OCI-LY7 (cell line): ENCODE measurements at regions not wholly inside any gene's neighbourhood (a gene's known extent, or its start where the extent isn't known, plus 50 kb on each side); places are given as distances from the start of the nearest gene placed in this dataset. TPM values are rescaled to one million over a fixed set of nuclear protein-coding genes. Genes with fewer than 3 reads are reported as not detected.

ENCODE experiments used
- BruUV-seq: library from RNA; stranded (reverse); fragments of 400-500 nt; replicated peaks from 2 replicates; lab custom pipeline; 2021; lab: Mats Ljungman, UMichigan
- CTCF ChIA-PET: fragments of 300-600 bp; sonication (Branson Sonifier 250); formaldehyde crosslinking; loops from one replicate; lab custom pipeline; 2022; ENCODE audit warnings: antibody characterized with exemption; ENCODE audit not compliant: unreplicated experiment; lab: Charles Lee
- POLR2A ChIA-PET: fragments of 300-600 bp; sonication (Branson Sonifier 250); formaldehyde crosslinking; loops from one replicate; lab custom pipeline; 2022; ENCODE audit warnings: antibody characterized with exemption; lab: Charles Lee
- DNase-seq: peaks from one replicate; pipeline ENCODE4 v3.0.0-alpha.2; 2015; ENCODE audit warnings: low spot score
- H2AFZ ChIP-seq: fragments of 200-600 bp; sonication (generic), shearing (Covaris generic); 2 replicates; pipeline ENCODE4 v1.6.1; 2014; ENCODE audit warnings: mild to moderate bottlenecking, antibody characterized with exemption, low read length, moderate library complexity
- H3K27ac ChIP-seq: fragments of 200-600 bp; sonication (generic); 2 replicates; pipeline ENCODE4 v1.5.1; 2014; ENCODE audit warnings: mixed run types, low read depth, mild to moderate bottlenecking, moderate library complexity, low read length, inconsistent platforms; ENCODE audit not compliant: poor library complexity, severe bottlenecking
- H3K36me3 ChIP-seq: fragments of 200-600 bp; sonication (generic); 2 replicates; pipeline ENCODE4 v1.6.1; 2014; ENCODE audit warnings: mild to moderate bottlenecking, antibody characterized with exemption, low read length, moderate library complexity, mixed read lengths; ENCODE audit not compliant: insufficient read depth
- H3K4me1 ChIP-seq: fragments of 200-600 bp; sonication (generic); 2 replicates; pipeline ENCODE4 v1.5.1; 2014; ENCODE audit warnings: mild to moderate bottlenecking, low read length; ENCODE audit not compliant: insufficient read depth, poor library complexity, severe bottlenecking
- H3K4me2 ChIP-seq: fragments of 200-600 bp; sonication (generic); 2 replicates; pipeline ENCODE4 v1.6.1; 2014; ENCODE audit warnings: mild to moderate bottlenecking, low read length
- H3K4me3 ChIP-seq: fragments of 200-600 bp; sonication (generic); 2 replicates; pipeline ENCODE4 v1.5.1; 2014; ENCODE audit warnings: mild to moderate bottlenecking, low read depth, low read length; ENCODE audit not compliant: poor library complexity, severe bottlenecking
- H3K79me2 ChIP-seq: fragments of 200-600 bp; sonication (generic); 2 replicates; pipeline ENCODE4 v1.6.1; 2016; ENCODE audit warnings: low read depth, mild to moderate bottlenecking, low read length, moderate library complexity, mixed read lengths; ENCODE audit not compliant: insufficient read depth
- H3K9me2 ChIP-seq: fragments of 200-600 bp; sonication (generic); 2 replicates; pipeline ENCODE4 v1.6.1; 2016; ENCODE audit warnings: mild to moderate bottlenecking, low read length, mixed read lengths; ENCODE audit not compliant: insufficient read depth
- H3K9me3 ChIP-seq: fragments of 200-600 bp; sonication (generic); 2 replicates; pipeline ENCODE4 v1.6.1; 2014; ENCODE audit warnings: mild to moderate bottlenecking, mixed run types, low read length, mixed read lengths
- H4K20me1 ChIP-seq: fragments of 200-600 bp; sonication (generic); 2 replicates; pipeline ENCODE4 v1.6.1; 2014; ENCODE audit warnings: mild to moderate bottlenecking, antibody characterized with exemption, low read length, moderate library complexity, mixed read lengths; ENCODE audit not compliant: insufficient read depth
- CTCF ChIP-seq: fragments of 200-600 bp; sonication (generic); conservative IDR thresholded peaks from 2 replicates; pipeline ENCODE4 v1.5.1; 2014; ENCODE audit warnings: mild to moderate bottlenecking, antibody characterized with exemption, low read length, moderate library complexity, mixed read lengths
- EZH2phosphoT487 ChIP-seq: fragments of 200-600 bp; sonication (generic); IDR thresholded peaks from 2 replicates; pipeline ENCODE4 v1.6.1; 2018; ENCODE audit warnings: low read depth, borderline replicate concordance, mild to moderate bottlenecking, mixed run types, antibody characterized with exemption, low read length, moderate library complexity, mixed read lengths
- intact Hi-C: fragments of 100-400 bp; cut with micrococcal nuclease; formaldehyde crosslinking; loops from one replicate; pipeline ENCODE4 v1.10.0; 2022; ENCODE audit not compliant: unreplicated experiment
- small RNA-seq: library from RNA; depleted of rRNA; stranded (forward); fragments of <200 nt; gene quantifications from one replicate; pipeline ENCODE3, GENCODE V24; 2014

- Histone ChIP-seq H3K79me2 (no peaks in the 10 kb centered on the region), H3K27ac (no peak overlapping the region), H3K4me3 (no peak overlapping the region), H3K9me2 (no peaks in the 10 kb centered on the region), H3K9me3 (no peaks in the 10 kb centered on the region), H3K36me3 (no peaks in the 10 kb centered on the region), H3K4me1 (no peaks in the 10 kb centered on the region), H2AFZ (peak overlapping the region; percentile 32; the same call in 1 of the 2 replicates), H4K20me1 (no peaks in the 10 kb centered on the region), H3K4me2 (peak overlapping the region; percentile 15; the same call in 1 of the 2 replicates)
- ChIA-PET POLR2A (interaction anchor here (1.5 kb wide), 1 partner anchor 19 kb away, joined by 3 read pairs; no protein-coding TSS in a partner anchor), CTCF (no interaction called here)
- TF ChIP-seq EZH2phosphoT487 (no peak), CTCF (no peak)
- no peak for DNase-seq
- intact Hi-C loops, result no loop called here
- no TSS peak for BruUV-seq
These were observed 52.3 kb upstream of the KDM7A start for GRCh38 chr7:140229101-140229525.

Small RNA genes lying in the stretch of these regions (small RNA-seq; reads per million reads assigned to genes)
- gene RNU1-58P, result not detected
